GOT3 (cell line): ENCODE measurements at regions not wholly inside any gene's neighbourhood (a gene's known extent, or its start where the extent isn't known, plus 50 kb on each side); places are given as distances from the start of the nearest gene placed in this dataset.
"Not testable (repeated sequence)": the region's sequence is repeated elsewhere in the genome, so short reads cannot be mapped to it uniquely, and the experiment has no call there.

ENCODE experiments used
- DNase-seq: peaks from one replicate; lab custom pipeline; 2025; ENCODE audit warnings: mixed read lengths; lab: John Stamatoyannopoulos, UW

GRCh38 chr2:185507719-185508118, 230.9 kb upstream of the FSIP2 start:
- no peak for DNase-seq

GRCh38 chr2:185510060-185510459, 228.5 kb upstream of the FSIP2 start:
- DNase-seq, result no peak

- DNase-seq, result no peak
Observed at GRCh38 chr2:185511925-185512324, 226.7 kb upstream of the FSIP2 start.

- no peak for DNase-seq
Observed at GRCh38 chr2:185522472-185522871, 216.1 kb upstream of the FSIP2 start.

- DNase-seq, result not testable (repeated sequence)
Observed at GRCh38 chr2:185524242-185524641, 214.4 kb upstream of the FSIP2 start.

GRCh38 chr2:185526161-185526560, 212.4 kb upstream of the FSIP2 start:
- no peak for DNase-seq

GRCh38 chr2:185531721-185532120, 206.9 kb upstream of the FSIP2 start:
- DNase-seq, result no peak

- DNase-seq, result no peak
Observed at GRCh38 chr2:185537689-185538088, 200.9 kb upstream of the FSIP2 start.

- no peak for DNase-seq
Observed at GRCh38 chr2:185567196-185567595, 171.4 kb upstream of the FSIP2 start.

GRCh38 chr2:185567940-185568339, 170.7 kb upstream of the FSIP2 start:
- DNase-seq, result no peak

GRCh38 chr2:185578322-185578721, 160.3 kb upstream of the FSIP2 start:
- no peak for DNase-seq

- peak; percentile 0 for DNase-seq
Observed at GRCh38 chr2:185583058-185583816, 155.4 kb upstream of the FSIP2 start.

GRCh38 chr2:185585165-185585564, 153.4 kb upstream of the FSIP2 start:
- not testable (repeated sequence) for DNase-seq

- not testable (repeated sequence) for DNase-seq
Observed at GRCh38 chr2:185591276-185591675, 147.3 kb upstream of the FSIP2 start.

GRCh38 chr2:185607945-185608344, 130.7 kb upstream of the FSIP2 start:
- no peak for DNase-seq

- DNase-seq, result no peak
Observed at GRCh38 chr2:185608799-185609198, 129.8 kb upstream of the FSIP2 start.

GRCh38 chr2:185610301-185610700, 128.3 kb upstream of the FSIP2 start:
- no peak for DNase-seq

GRCh38 chr2:185618625-185619024, 120.0 kb upstream of the FSIP2 start:
- DNase-seq, result no peak

GRCh38 chr2:185625604-185626003, 113.0 kb upstream of the FSIP2 start:
- no peak for DNase-seq

- no peak for DNase-seq
Observed at GRCh38 chr2:185628985-185629384, 109.6 kb upstream of the FSIP2 start.

- no peak for DNase-seq
Observed at GRCh38 chr2:185633621-185634020, 105.0 kb upstream of the FSIP2 start.

- DNase-seq, result no peak
Observed at GRCh38 chr2:185638771-185639170, 99.8 kb upstream of the FSIP2 start.

- no peak for DNase-seq
Observed at GRCh38 chr2:185640588-185640987, 98.0 kb upstream of the FSIP2 start.

- DNase-seq, result no peak
Observed at GRCh38 chr2:185643434-185643833, 95.2 kb upstream of the FSIP2 start.
